Endothelial cell of umbilical vein (primary cell): ENCODE measurements at regions not wholly inside any gene's neighbourhood (a gene's known extent, or its start where the extent isn't known, plus 50 kb on each side); places are given as distances from the start of the nearest gene placed in this dataset.

ENCODE experiments used
- BruUV-seq: library from RNA; stranded (reverse); fragments of 400-500 nt; replicated peaks from 2 replicates; lab custom pipeline; 2021; lab: Mats Ljungman, UMichigan
- CTCF ChIA-PET: fragments of 300-600, 350-600 bp; sonication (Branson Sonifier 250); formaldehyde crosslinking; loops from one replicate; lab custom pipeline; 2021; ENCODE audit warnings: antibody characterized with exemption, inconsistent platforms; lab: Charles Lee
- POLR2A ChIA-PET: fragments of 300-600, 350-600 bp; sonication (Branson Sonifier 250); formaldehyde crosslinking; loops from one replicate; lab custom pipeline; 2021; ENCODE audit warnings: antibody characterized with exemption, inconsistent platforms; lab: Charles Lee
- DNase-seq: peaks from one replicate; pipeline ENCODE4 v3.0.0-alpha.2; 2011; ENCODE audit warnings: low read depth, low spot score
- FAIRE-seq: peaks from 2 replicates; lab custom pipeline; 2011; peaks lifted over from hg19 to GRCh38; lab: Jason Lieb, UNC
- H2AFZ ChIP-seq: 2 replicates; pipeline ENCODE4 v1.6.0; 2012; ENCODE audit warnings: low read depth, low read length, control low read depth, inconsistent platforms
- H3K27ac ChIP-seq: 2 replicates; pipeline ENCODE4 v1.5.1; 2011; ENCODE audit warnings: low read depth, mild to moderate bottlenecking, control low read depth, low read length, moderate library complexity; ENCODE audit not compliant: insufficient read depth
- H3K27me3 ChIP-seq, 2 experiments: 2 replicates each; pipeline versions ENCODE4 v1.6.0 to v1.6.1; 2011; ENCODE audit warnings: low read length in 2 of 2, mixed read lengths in 1 of 2; ENCODE audit not compliant: control insufficient read depth in 2 of 2, insufficient read depth in 2 of 2
- H3K36me3 ChIP-seq, 2 experiments: 2 replicates in 1 of 2; 3 replicates in 1 of 2; pipeline ENCODE4 v1.5.1; 2011; ENCODE audit warnings: low read length in 2 of 2, mild to moderate bottlenecking in 1 of 2, moderate library complexity in 1 of 2; ENCODE audit not compliant: control insufficient read depth in 2 of 2, insufficient read depth in 2 of 2; ENCODE audit errors: extremely low read depth in 1 of 2
- H3K4me1 ChIP-seq: 3 replicates; pipeline ENCODE4 v1.5.1; 2011; ENCODE audit warnings: mild to moderate bottlenecking, low read length; ENCODE audit not compliant: control insufficient read depth, insufficient read depth; ENCODE audit errors: extremely low read depth
- H3K4me2 ChIP-seq: 2 replicates; pipeline ENCODE4 v1.6.1; 2011; ENCODE audit warnings: low read length, control low read depth, mixed read lengths; ENCODE audit not compliant: insufficient read depth
- H3K4me3 ChIP-seq, 3 experiments: fragments of 200-600 bp in 1 of 3; sonication (generic), shearing (Covaris generic) in 1 of 3; replicated peaks in 1 of 3; 2 replicates each; pipeline ENCODE4 v1.5.1; 2011 to 2016; ENCODE audit warnings: control low read depth in 3 of 3, low read length in 3 of 3, mild to moderate bottlenecking in 2 of 3, inconsistent platforms in 1 of 3, low read depth in 1 of 3, moderate library complexity in 1 of 3; ENCODE audit not compliant: insufficient read depth in 1 of 3
- H3K79me2 ChIP-seq: 2 replicates; pipeline ENCODE4 v1.6.0; 2012; ENCODE audit warnings: low read length, inconsistent platforms; ENCODE audit not compliant: control insufficient read depth, insufficient read depth
- H3K9ac ChIP-seq: replicated peaks from 2 replicates; pipeline ENCODE3; 2011; ENCODE audit warnings: low read length, control low read depth; ENCODE audit not compliant: insufficient read depth; ENCODE audit errors: extremely low read depth
- H3K9me1 ChIP-seq: replicated peaks from 3 replicates; pipeline ENCODE4 v1.6.0; 2011; ENCODE audit warnings: mild to moderate bottlenecking, low read length; ENCODE audit not compliant: control insufficient read depth, insufficient read depth; ENCODE audit errors: extremely low read depth
- H3K9me3 ChIP-seq: replicated peaks from 2 replicates; pipeline ENCODE4 v1.5.1; 2012; ENCODE audit warnings: low read length, inconsistent platforms; ENCODE audit not compliant: control insufficient read depth, insufficient read depth
- H4K20me1 ChIP-seq: replicated peaks from 2 replicates; pipeline ENCODE3; 2011; ENCODE audit warnings: mild to moderate bottlenecking, low read length; ENCODE audit not compliant: control insufficient read depth, insufficient read depth; ENCODE audit errors: extremely low read depth
- EZH2 ChIP-seq: IDR thresholded peaks from 2 replicates; pipeline ENCODE4 v1.6.1; 2012; ENCODE audit warnings: borderline replicate concordance, low read depth, mild to moderate bottlenecking, moderate library complexity, low read length, inconsistent platforms; ENCODE audit not compliant: severe bottlenecking
- GATA2 ChIP-seq: IDR thresholded peaks from 2 replicates; pipeline ENCODE4 v1.7.0; 2011; ENCODE audit warnings: low read depth, mild to moderate bottlenecking, moderate library complexity, mixed read lengths, low read length; ENCODE audit not compliant: insufficient read length, insufficient read depth
- JUN ChIP-seq: IDR thresholded peaks from 2 replicates; pipeline ENCODE4 v1.6.1; 2011; ENCODE audit warnings: borderline replicate concordance, low read depth; ENCODE audit not compliant: insufficient read length, insufficient read depth
- POLR2A ChIP-seq: IDR thresholded peaks from 2 replicates; pipeline ENCODE4 v1.6.1; 2012; ENCODE audit warnings: low read depth, mild to moderate bottlenecking, control low read depth, low read length
- POLR2AphosphoS5 ChIP-seq: IDR thresholded peaks from 2 replicates; pipeline ENCODE4 v1.6.1; 2012; ENCODE audit warnings: low read depth, mild to moderate bottlenecking, control low read depth, low read length, moderate library complexity; ENCODE audit not compliant: insufficient read depth
- dilution Hi-C: fragments of 300-500 bp; cut with MboI; formaldehyde crosslinking; loops from one replicate; pipeline ENCODE4 v1.15.0; 2019; ENCODE audit warnings: low sequenced_read_pairs; ENCODE audit not compliant: extremely low pct_ligation_motif_present
- intact Hi-C: fragments of 100-400 bp; cut with micrococcal nuclease; formaldehyde crosslinking; loops from one replicate; pipeline ENCODE4 v1.10.0; 2022
- TF ChIP-seq, protein P1 (sequence below): IDR thresholded peaks from 2 replicates; pipeline ENCODE4 v1.6.1; 2011; ENCODE audit not compliant: insufficient read depth, insufficient read length
- TF ChIP-seq, protein P2 (sequence below), 2 donors: IDR thresholded peaks; 1 replicate in 1 of 2; 2 replicates in 1 of 2; pipeline ENCODE4 v1.5.1; 2011; ENCODE audit warnings: low read length in 2 of 2, mild to moderate bottlenecking in 2 of 2, moderate library complexity in 2 of 2, control low read depth in 1 of 2, inconsistent platforms in 1 of 2, low read depth in 1 of 2; ENCODE audit not compliant: insufficient read depth in 1 of 2; ENCODE audit errors: extremely low read depth in 1 of 2

DNA sequence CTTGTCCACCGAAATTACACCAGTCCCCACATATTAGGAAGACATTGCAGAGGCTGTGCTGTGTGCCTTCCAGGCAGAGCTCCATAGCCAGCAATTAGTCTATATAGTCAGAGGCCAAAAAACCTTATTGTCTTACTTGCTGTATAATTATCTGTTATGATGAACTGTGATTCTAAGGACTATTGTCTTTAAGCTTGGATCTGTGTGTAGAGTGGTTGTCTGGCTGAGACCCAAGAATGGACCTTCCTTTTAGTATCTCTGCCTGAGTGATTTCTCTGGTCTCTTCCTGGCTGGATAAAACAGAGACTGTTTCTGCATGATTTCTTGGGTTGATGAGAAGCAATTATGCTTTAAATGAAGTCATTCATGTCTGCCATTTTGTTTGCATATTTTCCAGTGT lies 465.3 kb downstream of the PRKD1 start:
- FAIRE-seq: no peak
- CTCF ChIA-PET: no interaction called here
- H3K36me3 ChIP-seq: no peaks in the 10 kb centered on the region
- H3K4me1 ChIP-seq: peaks cover 3% of the 10 kb centered on the region
- H3K4me3 ChIP-seq: no peak overlapping the region
- H2AFZ ChIP-seq: no peak overlapping the region
- no peaks in the 10 kb centered on the region for H3K9me1 ChIP-seq
- POLR2A ChIA-PET: no interaction called here
- H3K9ac ChIP-seq: no peak overlapping the region
- no TSS peak for BruUV-seq
- DNase-seq: no peak
- H4K20me1 ChIP-seq: no peaks in the 10 kb centered on the region
- no peak overlapping the region for H3K27ac ChIP-seq
- no peak overlapping the region for H3K4me2 ChIP-seq
- no peak for TF ChIP-seq POLR2A
- TF ChIP-seq EZH2: no peak
- TF ChIP-seq, protein P1, sequence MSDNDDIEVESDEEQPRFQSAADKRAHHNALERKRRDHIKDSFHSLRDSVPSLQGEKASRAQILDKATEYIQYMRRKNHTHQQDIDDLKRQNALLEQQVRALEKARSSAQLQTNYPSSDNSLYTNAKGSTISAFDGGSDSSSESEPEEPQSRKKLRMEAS: no peak
- TF ChIP-seq POLR2AphosphoS5: no peak
- TF ChIP-seq GATA2: no peak
- no peaks in the 10 kb centered on the region for H3K9me3 ChIP-seq
- H3K79me2 ChIP-seq: no peaks in the 10 kb centered on the region
- dilution Hi-C loops: no loop called here
- no peaks in the 10 kb centered on the region for H3K27me3 ChIP-seq
- intact Hi-C loops: loop anchor here (5.0 kb wide), 1 partner anchor 690 kb away; no protein-coding TSS in a partner anchor

DNA sequence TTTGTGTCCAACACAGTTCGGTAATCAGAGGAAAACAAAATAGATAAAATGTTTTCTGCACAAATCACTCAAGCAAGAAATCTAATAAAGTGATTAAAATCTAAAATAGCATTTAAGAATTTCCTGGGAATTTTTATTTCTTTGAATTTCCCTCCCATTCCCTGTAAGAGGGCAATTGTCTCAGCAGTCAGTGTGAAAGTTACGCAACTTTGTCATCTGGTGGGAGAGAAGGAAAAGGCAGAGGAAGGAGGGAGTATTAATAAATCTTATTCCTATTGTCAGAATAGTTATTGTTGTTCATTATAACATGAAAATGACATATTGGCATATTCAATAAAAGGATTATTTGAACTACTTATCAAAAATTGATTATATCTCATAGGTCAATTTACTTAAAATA lies 464.9 kb downstream of the PRKD1 start:
- intact Hi-C loops (loop anchor here (1.0 to 5.0 kb wide), 2 partner anchors 446 to 690 kb away; no protein-coding TSS in a partner anchor), dilution Hi-C loops (no loop called here)
- H3K9me1 ChIP-seq: no peaks in the 10 kb centered on the region
- H3K9me3 ChIP-seq: no peaks in the 10 kb centered on the region
- no peak overlapping the region for H3K4me2 ChIP-seq
- H3K27ac ChIP-seq: no peak overlapping the region
- POLR2A ChIA-PET: no interaction called here
- no peak overlapping the region for H3K9ac ChIP-seq
- H3K79me2 ChIP-seq: no peaks in the 10 kb centered on the region
- no peak for FAIRE-seq
- BruUV-seq: no TSS peak
- CTCF ChIA-PET: interaction anchor here (0.7 to 2.1 kb wide), 4 partner anchors 238 to 705 kb away, joined by 3 to 8 read pairs (median 4); no protein-coding TSS in a partner anchor
- no peak overlapping the region for H2AFZ ChIP-seq
- no peaks in the 10 kb centered on the region for H4K20me1 ChIP-seq
- peaks cover 3% of the 10 kb centered on the region for H3K4me1 ChIP-seq
- DNase-seq: no peak
- TF ChIP-seq, protein P2, sequence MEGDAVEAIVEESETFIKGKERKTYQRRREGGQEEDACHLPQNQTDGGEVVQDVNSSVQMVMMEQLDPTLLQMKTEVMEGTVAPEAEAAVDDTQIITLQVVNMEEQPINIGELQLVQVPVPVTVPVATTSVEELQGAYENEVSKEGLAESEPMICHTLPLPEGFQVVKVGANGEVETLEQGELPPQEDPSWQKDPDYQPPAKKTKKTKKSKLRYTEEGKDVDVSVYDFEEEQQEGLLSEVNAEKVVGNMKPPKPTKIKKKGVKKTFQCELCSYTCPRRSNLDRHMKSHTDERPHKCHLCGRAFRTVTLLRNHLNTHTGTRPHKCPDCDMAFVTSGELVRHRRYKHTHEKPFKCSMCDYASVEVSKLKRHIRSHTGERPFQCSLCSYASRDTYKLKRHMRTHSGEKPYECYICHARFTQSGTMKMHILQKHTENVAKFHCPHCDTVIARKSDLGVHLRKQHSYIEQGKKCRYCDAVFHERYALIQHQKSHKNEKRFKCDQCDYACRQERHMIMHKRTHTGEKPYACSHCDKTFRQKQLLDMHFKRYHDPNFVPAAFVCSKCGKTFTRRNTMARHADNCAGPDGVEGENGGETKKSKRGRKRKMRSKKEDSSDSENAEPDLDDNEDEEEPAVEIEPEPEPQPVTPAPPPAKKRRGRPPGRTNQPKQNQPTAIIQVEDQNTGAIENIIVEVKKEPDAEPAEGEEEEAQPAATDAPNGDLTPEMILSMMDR (IDR thresholded peaks at IDR 0.05; ENCODE audit: extremely low read depth in 1 of 2, insufficient read depth in 1 of 2, low read depth in 1 of 2, low read length in 2 of 2): no peak
- TF ChIP-seq GATA2: no peak
- no peak for TF ChIP-seq POLR2A
- no peak for TF ChIP-seq JUN
- no peak for TF ChIP-seq EZH2
- no peak overlapping the region for H3K4me3 ChIP-seq
- H3K36me3 ChIP-seq: no peaks in the 10 kb centered on the region
- no peaks in the 10 kb centered on the region for H3K27me3 ChIP-seq
